Gastrocnemius medialis (tissue), 4 donors: ENCODE measurements at regions not wholly inside any gene's neighbourhood (a gene's known extent, or its start where the extent isn't known, plus 50 kb on each side); places are given as distances from the start of the nearest gene placed in this dataset.

Experiments used
- POLR2A ChIP-seq, 2 donors: fragments of 450-650 bp; IDR thresholded peaks; one replicate each; pipeline ENCODE4 v1.6.1; 2017; ENCODE audit warnings: antibody characterized with exemption in 2 of 2, mild to moderate bottlenecking in 2 of 2, moderate library complexity in 2 of 2
- TF ChIP-seq, protein P1 (sequence below), 5 experiments: fragments of 450-650 bp in 3 of 5; fragments of 200-600 bp in 2 of 5; sonication (generic) in 2 of 5; IDR thresholded peaks in 4 of 5; conservative IDR thresholded peaks in 1 of 5; 1 replicate in 4 of 5; 2 replicates in 1 of 5; pipeline ENCODE4 v1.5.1; 2016 to 2019; ENCODE audit warnings: antibody characterized with exemption in 5 of 5, mild to moderate bottlenecking in 3 of 5, moderate library complexity in 3 of 5

GRCh38 chr4:71259280-71259679, 79.5 kb upstream of the SLC4A4 start:
- TF ChIP-seq, protein P1, sequence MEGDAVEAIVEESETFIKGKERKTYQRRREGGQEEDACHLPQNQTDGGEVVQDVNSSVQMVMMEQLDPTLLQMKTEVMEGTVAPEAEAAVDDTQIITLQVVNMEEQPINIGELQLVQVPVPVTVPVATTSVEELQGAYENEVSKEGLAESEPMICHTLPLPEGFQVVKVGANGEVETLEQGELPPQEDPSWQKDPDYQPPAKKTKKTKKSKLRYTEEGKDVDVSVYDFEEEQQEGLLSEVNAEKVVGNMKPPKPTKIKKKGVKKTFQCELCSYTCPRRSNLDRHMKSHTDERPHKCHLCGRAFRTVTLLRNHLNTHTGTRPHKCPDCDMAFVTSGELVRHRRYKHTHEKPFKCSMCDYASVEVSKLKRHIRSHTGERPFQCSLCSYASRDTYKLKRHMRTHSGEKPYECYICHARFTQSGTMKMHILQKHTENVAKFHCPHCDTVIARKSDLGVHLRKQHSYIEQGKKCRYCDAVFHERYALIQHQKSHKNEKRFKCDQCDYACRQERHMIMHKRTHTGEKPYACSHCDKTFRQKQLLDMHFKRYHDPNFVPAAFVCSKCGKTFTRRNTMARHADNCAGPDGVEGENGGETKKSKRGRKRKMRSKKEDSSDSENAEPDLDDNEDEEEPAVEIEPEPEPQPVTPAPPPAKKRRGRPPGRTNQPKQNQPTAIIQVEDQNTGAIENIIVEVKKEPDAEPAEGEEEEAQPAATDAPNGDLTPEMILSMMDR (IDR thresholded peaks at IDR 0.05 in 4 of 5, conservative IDR thresholded peaks at IDR 0.05 in 1 of 5): no peak
- TF ChIP-seq POLR2A (IDR thresholded peaks at IDR 0.05): no peak
